GM19193 (cell line): ENCODE measurements at regions not wholly inside any gene's neighbourhood (a gene's known extent, or its start where the extent isn't known, plus 50 kb on each side); places are given as distances from the start of the nearest gene placed in this dataset.

Source experiments
- POLR2A ChIP-seq: IDR thresholded peaks from 4 replicates; pipeline ENCODE4 v1.6.1; 2011; ENCODE audit not compliant: insufficient read depth, insufficient read length; ENCODE audit errors: extremely low read depth

DNA sequence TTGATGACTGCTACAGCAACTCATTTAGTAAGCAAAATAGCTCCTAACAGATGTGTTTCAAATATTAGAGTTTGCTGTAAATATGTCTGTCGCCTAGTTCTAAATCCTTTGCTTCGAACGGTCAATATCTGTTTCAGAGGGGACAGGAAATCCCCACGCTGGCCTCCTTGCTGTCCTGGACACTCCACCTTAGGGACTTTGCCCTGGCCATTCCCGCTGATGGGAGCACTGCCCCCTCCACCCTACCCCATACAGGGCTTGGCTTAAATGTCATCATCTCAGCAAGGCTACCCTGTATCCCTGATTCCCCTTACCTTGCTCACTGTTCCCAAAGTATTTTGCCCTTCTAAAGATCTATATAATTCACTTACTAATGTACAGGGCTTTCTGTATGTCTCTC lies 86.1 kb upstream of the HIVEP3 start:
- TF ChIP-seq POLR2A: no peak

DNA sequence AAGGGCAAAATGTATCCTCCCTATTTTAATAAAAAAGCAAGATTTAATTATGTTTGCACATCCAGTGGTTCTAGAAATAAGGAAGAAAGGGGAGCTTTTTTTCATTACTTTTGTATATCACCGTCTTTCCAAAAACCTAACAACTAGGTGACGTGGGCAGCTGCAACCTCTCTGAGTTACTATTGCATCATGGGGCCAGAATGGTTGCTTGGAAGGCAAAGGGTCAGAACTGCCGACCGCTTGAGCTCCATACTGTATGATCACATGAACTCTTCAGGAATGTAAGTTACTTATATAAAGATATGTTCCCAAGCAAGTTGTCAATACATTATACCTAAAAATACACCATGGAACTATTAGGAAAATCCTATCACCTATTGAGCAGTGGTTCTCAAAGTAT lies 85.6 kb upstream of the HIVEP3 start:
- TF ChIP-seq POLR2A: no peak

DNA sequence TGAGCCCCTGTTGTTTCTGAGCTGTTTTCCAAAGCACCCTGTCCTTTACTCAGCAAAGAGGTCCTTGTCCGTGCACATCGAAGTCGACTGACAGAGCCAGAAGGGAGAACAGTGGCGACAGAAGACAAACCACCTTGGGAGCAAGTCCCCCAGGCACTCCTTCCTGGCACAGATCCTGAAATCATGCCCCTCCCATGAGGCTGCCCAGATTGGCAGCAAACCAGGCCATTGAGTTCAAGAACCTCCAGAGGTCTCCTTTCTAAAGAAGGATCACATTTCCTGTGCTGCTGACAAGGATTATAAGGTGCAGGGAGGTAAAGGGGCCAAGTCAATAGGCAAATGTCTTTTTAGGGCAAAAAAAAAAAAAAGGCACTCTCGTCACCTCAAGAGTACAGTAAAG lies 84.7 kb upstream of the HIVEP3 start:
- no peak for TF ChIP-seq POLR2A

- TF ChIP-seq POLR2A: no peak
Observed at GRCh38 chr1:42002220-42002619, 83.5 kb upstream of the HIVEP3 start.

GRCh38 chr1:42000766-42001165 lies 82.0 kb upstream of the HIVEP3 start:
- no peak for TF ChIP-seq POLR2A

GRCh38 chr1:41999884-42000283 lies 81.2 kb upstream of the HIVEP3 start:
- no peak for TF ChIP-seq POLR2A

GRCh38 chr1:41998250-41998649 lies 79.5 kb upstream of the HIVEP3 start:
- TF ChIP-seq POLR2A: no peak

DNA sequence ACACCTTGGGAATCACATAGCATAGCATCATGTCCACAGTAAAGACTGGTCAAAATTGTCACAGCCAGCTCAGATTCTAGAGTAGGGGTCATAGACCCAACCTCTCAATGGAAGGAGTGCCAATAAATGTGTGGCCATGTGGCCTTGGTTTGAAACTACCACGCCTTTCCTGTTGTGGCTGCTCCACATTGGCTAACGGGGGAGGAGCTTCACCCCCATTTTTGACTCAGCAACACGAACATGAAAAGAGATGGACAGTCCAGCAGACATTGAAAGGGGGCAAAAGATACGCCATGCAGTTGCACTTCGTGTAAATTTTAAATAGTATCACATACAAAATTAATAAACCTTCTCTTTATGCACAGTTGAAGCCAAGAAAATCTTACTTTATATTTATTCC lies 78.4 kb upstream of the HIVEP3 start:
- TF ChIP-seq POLR2A: no peak

GRCh38 chr1:41995441-41996130 lies 76.9 kb upstream of the HIVEP3 start:
- no peak for TF ChIP-seq POLR2A

DNA sequence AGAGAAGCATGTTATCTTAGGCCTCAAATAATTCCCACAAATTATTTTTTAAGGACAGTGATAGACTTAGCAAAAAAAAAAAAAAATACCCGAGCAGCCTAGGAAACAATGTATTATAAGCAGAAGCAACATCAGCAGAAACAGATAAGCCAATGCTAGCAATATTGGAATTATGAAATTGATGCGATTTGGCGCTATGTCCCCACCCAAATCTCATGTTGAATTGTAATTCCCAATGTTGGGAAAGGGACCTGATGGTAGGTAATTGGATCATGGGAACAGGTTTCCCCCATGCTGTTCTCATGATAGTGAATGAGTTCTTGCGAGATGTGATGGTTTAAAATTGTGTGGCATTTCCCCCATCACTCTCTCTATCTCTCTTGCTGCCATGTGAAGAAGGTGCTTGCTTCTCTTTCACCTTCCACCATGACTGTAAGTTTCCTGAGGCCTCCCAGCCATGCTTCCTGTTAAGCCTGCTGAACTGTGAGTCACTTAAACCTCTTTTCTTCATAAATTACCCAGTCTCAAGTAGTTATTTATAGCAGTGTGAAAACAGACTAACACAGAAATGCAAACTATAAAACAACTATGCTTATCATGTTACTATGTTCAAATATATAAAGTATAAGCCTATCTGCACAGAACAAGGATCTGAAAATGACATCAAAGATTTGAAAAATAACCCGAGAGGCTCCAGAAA lies 75.6 kb upstream of the HIVEP3 start:
- no peak for TF ChIP-seq POLR2A

DNA sequence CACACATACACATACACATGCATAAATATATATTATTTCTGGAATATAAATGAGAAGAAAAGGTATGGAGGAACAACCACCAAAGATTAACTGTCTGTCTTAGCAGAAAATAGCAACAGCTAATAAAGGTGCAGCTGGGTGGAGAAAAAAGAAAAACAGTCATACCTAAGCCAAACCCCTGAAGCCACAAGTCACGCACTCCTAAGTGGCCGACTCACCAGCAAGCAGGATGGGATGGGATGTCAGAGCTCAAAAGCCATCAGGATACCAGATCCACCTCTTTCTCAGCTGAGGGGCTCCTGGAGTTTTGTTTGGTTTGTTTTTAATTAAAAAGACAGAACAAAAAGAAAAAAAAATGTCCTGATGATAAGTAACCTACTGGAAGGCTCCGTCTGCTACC lies 64.7 kb upstream of the HIVEP3 start:
- no peak for TF ChIP-seq POLR2A

DNA sequence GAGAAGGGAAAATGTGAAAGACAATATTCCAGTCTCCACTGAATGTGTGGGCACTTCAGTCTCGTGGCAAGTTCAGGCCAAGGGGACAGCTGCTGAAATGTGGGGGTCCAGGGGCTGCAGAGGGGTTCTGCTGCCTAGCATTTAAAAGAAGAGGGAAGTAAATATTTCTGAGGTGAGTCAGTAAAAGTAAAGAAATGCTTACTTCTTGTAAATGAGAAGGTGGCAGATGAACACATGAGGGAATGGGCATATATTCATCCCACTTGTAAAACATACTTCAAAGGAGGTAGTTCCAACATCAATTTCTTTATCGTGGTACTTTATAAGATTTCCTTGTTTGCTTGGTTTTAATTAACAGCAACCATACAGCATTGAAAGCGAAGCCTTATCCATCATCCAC lies 63.1 kb upstream of the HIVEP3 start:
- TF ChIP-seq POLR2A: no peak

DNA sequence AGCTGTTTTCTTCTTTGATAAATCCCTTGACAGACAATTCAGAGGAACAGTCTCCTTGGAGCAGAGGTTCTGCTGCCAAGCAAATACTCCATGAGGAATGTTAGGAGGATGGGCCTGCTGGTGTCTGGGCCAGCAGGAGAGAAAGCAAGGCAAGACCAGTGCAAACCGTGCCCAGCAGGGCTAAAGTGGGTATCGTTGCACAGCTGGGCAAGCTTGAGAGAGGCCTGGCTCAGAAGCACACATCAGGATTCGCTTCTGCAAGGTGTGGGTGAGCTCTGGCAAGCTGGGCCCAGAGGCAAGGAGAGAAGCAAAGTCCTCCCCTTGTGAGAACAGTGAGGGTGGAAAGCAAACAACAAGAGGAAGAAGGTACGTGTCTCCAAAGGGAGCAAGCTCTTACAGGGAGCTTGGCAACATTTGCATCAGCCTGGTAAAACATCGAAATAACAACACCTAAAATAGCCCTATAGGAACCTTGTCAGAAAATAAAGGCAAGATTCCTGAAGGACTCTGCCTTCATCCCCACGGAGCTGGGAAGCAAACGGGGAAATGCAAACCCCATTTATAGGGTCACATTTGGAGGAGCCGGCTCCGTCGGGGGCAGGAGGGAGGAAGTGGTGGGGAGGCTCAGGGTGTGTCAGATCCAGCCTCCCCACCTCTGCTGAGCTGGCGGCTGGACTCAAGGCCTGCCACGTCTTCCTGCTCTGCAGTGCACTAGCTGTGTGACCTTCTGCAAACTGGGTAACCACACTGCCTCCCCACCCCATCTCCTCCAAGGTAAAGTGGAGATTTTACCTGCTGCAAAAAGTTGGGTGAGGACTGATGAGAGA lies 62.3 kb upstream of the HIVEP3 start:
- TF ChIP-seq POLR2A: no peak

DNA sequence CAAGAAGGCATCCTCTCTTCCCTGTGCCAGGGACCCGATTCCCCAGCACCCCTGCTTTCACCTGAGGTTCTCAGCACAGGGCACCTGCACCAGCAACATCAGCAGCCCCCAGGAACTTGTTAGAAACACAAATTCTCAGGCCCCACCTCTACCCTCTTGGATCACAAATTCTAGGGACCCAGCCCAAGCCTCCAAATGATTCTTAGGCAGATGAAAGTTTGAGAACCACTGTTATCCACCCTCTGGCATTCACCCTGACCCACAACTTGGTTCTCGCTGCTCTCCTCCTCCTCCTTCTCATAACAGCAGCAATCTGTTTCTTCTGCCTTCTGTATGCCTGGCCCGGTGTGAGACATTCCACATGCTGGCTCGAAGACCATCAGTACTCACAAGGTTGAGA lies 60.3 kb upstream of the HIVEP3 start:
- TF ChIP-seq POLR2A: no peak

DNA sequence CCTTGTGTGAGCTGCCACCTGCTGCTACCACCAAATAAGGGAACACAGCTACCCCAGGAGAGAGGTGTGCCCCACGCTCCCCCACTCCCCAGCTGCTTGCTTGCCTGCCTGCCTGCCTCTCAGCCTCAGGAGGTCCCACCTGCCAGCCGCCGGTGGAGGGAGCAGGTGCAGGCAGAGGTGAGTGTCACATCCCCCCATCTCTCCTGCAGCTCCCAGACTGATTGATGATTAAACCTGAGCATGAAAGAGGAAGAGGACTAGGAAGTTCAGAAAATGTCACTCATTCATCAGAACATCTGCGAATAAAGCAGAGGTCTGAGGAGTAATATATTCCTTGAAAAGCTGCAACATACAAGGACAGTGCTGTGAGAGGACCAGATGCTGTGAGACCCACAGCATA lies 58.6 kb upstream of the HIVEP3 start:
- no peak for TF ChIP-seq POLR2A

- no peak for TF ChIP-seq POLR2A
Observed at GRCh38 chr1:41976671-41977070, 57.9 kb upstream of the HIVEP3 start.
